ENCODE measurements at regions not wholly inside any gene's neighbourhood (a gene's known extent, or its start where the extent isn't known, plus 50 kb on each side); places are given as distances from the start of the nearest gene placed in this dataset.

DNA sequence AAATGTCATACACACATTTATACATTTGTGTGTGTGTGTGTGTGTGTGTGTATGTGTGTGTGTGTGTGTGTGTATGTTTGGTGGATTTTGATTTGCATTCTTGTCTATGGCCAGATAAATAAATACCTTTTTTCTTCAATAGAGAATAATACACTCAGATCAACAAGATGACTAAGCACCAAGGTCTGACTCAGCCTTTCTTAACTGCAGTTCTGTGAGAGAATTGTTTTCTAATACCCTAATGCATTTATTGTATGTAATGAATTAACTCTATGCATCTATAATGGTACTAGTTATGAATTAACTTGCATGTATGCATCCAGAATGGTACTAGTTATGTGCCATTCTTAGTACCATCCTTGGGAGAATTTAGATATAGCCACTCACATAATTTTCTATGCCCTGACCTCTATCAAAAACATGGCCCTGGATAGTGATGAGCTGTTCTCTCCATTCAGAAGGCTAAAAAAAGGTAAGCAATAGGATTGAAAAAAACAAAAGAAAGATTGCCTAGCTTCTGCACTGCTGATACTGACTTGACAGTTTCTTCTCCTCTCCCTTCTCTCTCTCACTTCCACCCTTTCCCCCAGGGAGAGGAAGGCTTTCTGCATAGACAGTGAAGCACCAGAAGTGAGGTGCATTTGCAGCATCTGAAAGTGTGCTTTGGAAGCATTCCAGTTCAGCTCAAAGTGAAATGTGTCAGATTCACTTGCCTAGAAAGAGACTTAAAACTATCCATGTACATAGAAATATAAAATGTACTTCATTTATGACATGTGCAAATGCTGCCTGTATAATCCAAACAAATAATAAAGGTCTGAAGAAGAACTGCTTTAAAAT, 55.1 kb upstream of the CCDC112 start:
- Histone ChIP-seq H3K27ac (no peak overlapping the region), H3K4me1 (replicated peaks in 1 of 2) (peaks cover 0 to 5% of the 10 kb centered on the region in 2 donors), H3K4me3 (no peak overlapping the region)
- ATAC-seq (replicated peaks in 6 of 8) = peak; percentile 7 to 82 (median 66)
- in situ Hi-C loops (cut with MboI; ENCODE audit: low pct_unique_long_range_greater_than_20kb in 2 of 9, low sequenced_read_pairs in 9 of 9, unreplicated experiment in 9 of 9) = no loop called here

DNA sequence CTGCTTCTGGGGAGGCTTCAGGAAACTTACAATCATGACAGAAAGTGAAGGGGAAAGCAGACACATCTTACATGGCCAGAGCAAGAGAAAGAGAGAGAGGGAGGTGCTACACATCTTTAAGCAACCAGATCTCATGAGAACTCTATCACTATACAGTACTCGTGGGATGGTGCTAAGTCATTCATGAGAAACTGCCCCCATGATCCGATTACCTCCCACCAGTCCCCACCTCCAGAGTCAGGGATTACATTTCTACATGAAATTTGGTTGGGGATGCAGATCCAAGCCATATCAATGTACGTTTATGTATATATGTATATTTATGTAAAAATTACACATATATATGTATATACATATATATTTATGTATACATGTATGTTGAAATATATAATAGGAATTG, 54.4 kb upstream of the CCDC112 start:
- in situ Hi-C loops (cut with MboI; ENCODE audit: low pct_unique_long_range_greater_than_20kb in 2 of 9, low sequenced_read_pairs in 9 of 9, unreplicated experiment in 9 of 9) = no loop called here
- whole genome bisulfite sequencing, 10 experiments = 17 to 86% (median 60%) methylated on average over 1 to 3 of the region's 3 CpGs; no CpG with 5 or more reads in 5 of the 10 experiments
- ATAC-seq (replicated peaks in 6 of 8) = peak in 1 of 8 experiments; percentile 60
- H3K4me3 ChIP-seq = no peak overlapping the region
- no peak overlapping the region for H3K27ac ChIP-seq
- peaks cover 0 to 5% of the 10 kb centered on the region in 2 donors for H3K4me1 ChIP-seq (replicated peaks in 1 of 2)

DNA sequence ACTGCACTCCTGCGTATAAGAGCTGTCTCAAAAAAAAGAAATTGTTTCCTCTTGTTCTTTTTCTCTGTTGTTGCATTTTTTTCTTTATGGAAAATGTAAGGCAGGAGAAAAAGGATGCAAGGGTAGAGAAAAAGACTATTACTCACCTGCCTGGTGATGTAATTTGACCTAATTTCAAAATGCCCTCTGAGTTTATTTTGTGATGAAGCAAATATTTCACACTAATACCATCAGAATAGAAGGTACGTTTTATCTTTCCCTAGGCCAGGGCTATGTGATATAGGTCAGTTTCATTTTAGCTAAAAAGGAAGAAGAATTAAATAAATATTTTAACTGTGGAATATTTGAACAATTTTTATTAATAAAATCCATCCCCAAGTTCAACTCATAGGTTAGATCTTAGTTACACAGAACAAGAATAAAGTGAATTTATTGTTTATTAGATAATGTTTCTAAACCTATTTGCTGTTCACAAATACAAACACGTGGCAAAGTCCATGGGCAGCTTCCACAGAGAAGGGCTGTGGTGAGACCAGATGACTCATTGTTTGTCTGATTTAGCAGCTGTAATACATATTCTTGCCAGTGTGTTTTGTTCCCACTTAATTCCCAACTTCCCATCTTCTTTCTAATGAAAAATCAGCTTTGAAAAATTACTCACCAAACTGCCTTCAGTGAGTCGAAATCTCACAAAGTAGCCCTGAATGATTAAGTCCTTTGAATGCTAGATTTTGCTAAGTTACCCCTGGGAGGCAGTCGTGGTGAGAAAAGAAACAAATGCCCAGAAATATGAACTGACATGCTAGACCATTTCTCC, 52.8 kb upstream of the CCDC112 start:
- in situ Hi-C loops (cut with MboI; ENCODE audit: low pct_unique_long_range_greater_than_20kb in 2 of 9, low sequenced_read_pairs in 9 of 9, unreplicated experiment in 9 of 9) = no loop called here
- peak; percentile 68 to 92 (median 84) for ATAC-seq (replicated peaks in 6 of 8)
- H3K4me3 ChIP-seq = no peak overlapping the region
- no peak overlapping the region for H3K27ac ChIP-seq
- 18 to 100% (median 69%) methylated on average over 1 to 5 of the region's 5 CpGs for WGBS, 10 experiments
- H3K4me1 ChIP-seq (replicated peaks in 1 of 2) = peaks cover 0 to 5% of the 10 kb centered on the region in 2 donors

DNA sequence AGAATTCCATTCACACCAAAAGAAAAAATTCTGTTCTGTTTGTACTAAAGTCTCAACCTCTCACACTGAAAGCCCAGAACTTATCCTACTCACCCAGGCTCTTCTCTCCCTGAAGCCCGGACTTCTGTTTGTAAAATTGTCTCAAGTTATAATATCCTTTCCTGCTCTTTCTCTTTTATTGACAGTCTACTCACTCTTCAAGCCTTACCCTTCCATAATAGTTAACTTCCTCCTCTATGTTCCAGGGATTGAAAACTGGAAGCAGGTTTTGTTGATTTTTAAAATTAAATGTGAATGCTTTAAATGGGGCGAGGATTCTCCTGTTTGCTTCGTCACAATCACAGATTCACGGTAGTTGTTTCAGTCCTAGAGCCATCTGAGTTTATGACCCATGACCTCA, 51.7 kb upstream of the CCDC112 start:
- no peak overlapping the region for H3K27ac ChIP-seq
- peaks cover 0 to 5% of the 10 kb centered on the region in 2 donors for H3K4me1 ChIP-seq (replicated peaks in 1 of 2)
- H3K4me3 ChIP-seq = no peak overlapping the region
- ATAC-seq (replicated peaks in 6 of 8) = no peak
- in situ Hi-C loops (cut with MboI; ENCODE audit: low pct_unique_long_range_greater_than_20kb in 2 of 9, low sequenced_read_pairs in 9 of 9, unreplicated experiment in 9 of 9) = no loop called here
- WGBS, 10 experiments = 79 to 100% (median 89%) methylated on average over 1 to 4 of the region's 4 CpGs
